Neural crest cell (in vitro differentiated cells): ENCODE measurements at regions not wholly inside any gene's neighbourhood (a gene's known extent, or its start where the extent isn't known, plus 50 kb on each side); places are given as distances from the start of the nearest gene placed in this dataset.

Experiments used
- DNase-seq: peaks from one replicate; pipeline ENCODE4 v3.0.0; 2021; ENCODE audit warnings: low read depth, mixed read lengths, low spot score
- H3K27ac Mint-ChIP-seq: one replicate; pipeline ENCODE4 v1.8.0; 2021; ENCODE audit warnings: mild to moderate bottlenecking, mixed read lengths; ENCODE audit not compliant: unreplicated experiment
- H3K27me3 Mint-ChIP-seq: 2 replicates; pipeline ENCODE4 v1.8.0; 2021; ENCODE audit warnings: low read depth, mild to moderate bottlenecking, mixed read lengths
- H3K36me3 Mint-ChIP-seq: 2 replicates; pipeline ENCODE4 v1.8.0; 2021; ENCODE audit warnings: low read depth, mild to moderate bottlenecking, mixed read lengths
- H3K4me1 Mint-ChIP-seq: 2 replicates; pipeline ENCODE4 v1.8.0; 2021; ENCODE audit warnings: mixed read lengths
- H3K4me3 Mint-ChIP-seq: one replicate; pipeline ENCODE4 v1.8.0; 2021; ENCODE audit warnings: mild to moderate bottlenecking, mixed read lengths
- H3K9me3 Mint-ChIP-seq: 2 replicates; pipeline ENCODE4 v1.8.0; 2021; ENCODE audit warnings: mixed read lengths
- TF ChIP-seq, protein P1 (sequence below): fragments of 200-600 bp; sonication (generic); conservative IDR thresholded peaks from 2 replicates; pipeline ENCODE4 v1.5.0; 2021; ENCODE audit warnings: antibody characterized with exemption, mild to moderate bottlenecking

DNA sequence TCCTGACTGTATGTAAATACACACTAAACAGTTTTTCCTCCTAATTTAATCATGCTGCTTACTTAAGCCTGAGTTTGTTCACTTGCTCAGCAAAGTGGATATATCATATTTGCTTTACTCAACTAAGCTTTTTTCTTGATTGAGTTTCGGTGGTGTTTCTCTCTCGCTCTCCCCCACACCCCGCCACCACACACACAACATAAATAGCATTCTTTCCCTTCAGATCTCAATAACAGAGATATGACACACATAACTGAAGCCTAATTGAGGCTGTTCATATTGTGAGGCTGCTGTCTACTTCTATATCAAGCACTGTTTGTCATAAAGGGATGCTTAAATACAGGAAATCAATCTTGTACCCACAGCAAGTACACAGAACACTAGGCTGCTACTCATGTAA lies 364.9 kb downstream of the FAT3 start:
- TF ChIP-seq, protein P1, sequence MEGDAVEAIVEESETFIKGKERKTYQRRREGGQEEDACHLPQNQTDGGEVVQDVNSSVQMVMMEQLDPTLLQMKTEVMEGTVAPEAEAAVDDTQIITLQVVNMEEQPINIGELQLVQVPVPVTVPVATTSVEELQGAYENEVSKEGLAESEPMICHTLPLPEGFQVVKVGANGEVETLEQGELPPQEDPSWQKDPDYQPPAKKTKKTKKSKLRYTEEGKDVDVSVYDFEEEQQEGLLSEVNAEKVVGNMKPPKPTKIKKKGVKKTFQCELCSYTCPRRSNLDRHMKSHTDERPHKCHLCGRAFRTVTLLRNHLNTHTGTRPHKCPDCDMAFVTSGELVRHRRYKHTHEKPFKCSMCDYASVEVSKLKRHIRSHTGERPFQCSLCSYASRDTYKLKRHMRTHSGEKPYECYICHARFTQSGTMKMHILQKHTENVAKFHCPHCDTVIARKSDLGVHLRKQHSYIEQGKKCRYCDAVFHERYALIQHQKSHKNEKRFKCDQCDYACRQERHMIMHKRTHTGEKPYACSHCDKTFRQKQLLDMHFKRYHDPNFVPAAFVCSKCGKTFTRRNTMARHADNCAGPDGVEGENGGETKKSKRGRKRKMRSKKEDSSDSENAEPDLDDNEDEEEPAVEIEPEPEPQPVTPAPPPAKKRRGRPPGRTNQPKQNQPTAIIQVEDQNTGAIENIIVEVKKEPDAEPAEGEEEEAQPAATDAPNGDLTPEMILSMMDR = no peak
- Mint-ChIP-seq H3K27ac (no peak overlapping the region), H3K9me3 (peaks cover 2% of the 10 kb centered on the region), H3K4me1 (peaks cover 14% of the 10 kb centered on the region), H3K27me3 (peaks cover 3% of the 10 kb centered on the region), H3K4me3 (no peak overlapping the region), H3K36me3 (no peaks in the 10 kb centered on the region)
- no peak for DNase-seq

DNA sequence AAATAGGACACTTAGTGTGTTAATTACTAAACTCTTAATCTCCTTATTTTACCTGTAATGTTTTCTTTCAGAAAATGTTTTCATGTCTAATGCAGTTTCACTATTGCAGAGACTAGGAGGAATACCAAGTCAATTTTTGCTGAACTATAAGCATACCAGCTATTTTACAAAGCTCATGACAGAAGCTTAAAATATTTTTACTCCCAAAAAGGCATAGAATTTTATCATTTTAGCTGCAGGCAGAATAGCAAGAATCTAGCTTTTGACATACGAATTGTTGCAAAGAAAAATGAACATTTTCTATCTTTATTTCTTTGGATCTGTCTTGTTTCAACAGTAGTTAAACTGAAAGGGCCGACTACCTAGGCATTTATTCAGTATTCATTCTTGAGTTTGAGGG lies 366.9 kb downstream of the FAT3 start:
- TF ChIP-seq, protein P1 = no peak
- Mint-ChIP-seq H3K27me3 (no peaks in the 10 kb centered on the region), H3K9me3 (peaks cover 2% of the 10 kb centered on the region), H3K36me3 (no peaks in the 10 kb centered on the region), H3K4me1 (peaks cover 25% of the 10 kb centered on the region), H3K27ac (no peak overlapping the region), H3K4me3 (no peak overlapping the region)
- DNase-seq = no peak

DNA sequence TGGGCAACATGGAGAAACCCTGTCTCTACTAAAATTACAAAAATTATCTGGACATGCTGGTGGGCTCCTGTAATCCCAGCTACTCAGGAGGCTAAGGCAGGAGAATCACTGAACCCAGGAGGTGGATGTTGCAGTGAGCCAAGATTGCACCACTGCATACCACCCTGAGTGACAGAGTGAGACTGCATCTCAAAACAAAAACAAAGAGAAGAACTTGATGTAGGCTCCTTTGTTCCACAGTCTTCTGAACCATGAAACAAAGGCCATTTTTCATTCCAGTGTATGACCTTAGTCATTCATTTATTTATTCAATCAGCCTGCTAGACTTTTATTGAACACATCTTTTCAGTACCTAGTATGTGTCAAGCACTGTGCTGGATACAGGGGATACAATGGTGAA lies 369.6 kb downstream of the FAT3 start:
- H3K4me1 Mint-ChIP-seq = peaks cover 16% of the 10 kb centered on the region
- no peaks in the 10 kb centered on the region for H3K27me3 Mint-ChIP-seq
- H3K4me3 Mint-ChIP-seq = no peak overlapping the region
- DNase-seq = no peak
- peaks cover 4% of the 10 kb centered on the region for H3K9me3 Mint-ChIP-seq
- H3K27ac Mint-ChIP-seq = no peak overlapping the region
- TF ChIP-seq, protein P1 = no peak
- no peaks in the 10 kb centered on the region for H3K36me3 Mint-ChIP-seq

DNA sequence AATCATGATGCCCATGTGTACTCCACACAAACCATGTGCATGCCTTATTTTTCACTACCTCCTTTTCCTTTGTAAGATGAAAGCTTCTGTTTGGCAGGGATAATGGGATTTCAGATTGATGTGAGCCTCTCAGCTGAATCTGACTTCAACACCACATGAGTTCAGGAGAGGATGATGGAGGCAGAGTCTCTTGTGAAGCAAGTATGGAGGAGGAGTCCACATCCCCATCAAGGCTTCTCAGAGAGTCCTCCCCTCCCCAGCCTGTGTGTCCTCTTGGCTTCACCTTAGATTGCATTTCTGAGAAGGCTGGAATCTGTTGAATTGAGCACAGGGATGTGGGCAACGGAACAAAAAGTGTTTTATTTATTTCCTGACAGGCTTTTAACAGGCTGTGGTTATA lies 370.4 kb downstream of the FAT3 start:
- no peak overlapping the region for H3K27ac Mint-ChIP-seq
- H3K4me3 Mint-ChIP-seq = no peak overlapping the region
- no peak for DNase-seq
- H3K27me3 Mint-ChIP-seq = no peaks in the 10 kb centered on the region
- TF ChIP-seq, protein P1 = no peak
- H3K4me1 Mint-ChIP-seq = peaks cover 16% of the 10 kb centered on the region
- peaks cover 4% of the 10 kb centered on the region for H3K9me3 Mint-ChIP-seq
- H3K36me3 Mint-ChIP-seq = no peaks in the 10 kb centered on the region

DNA sequence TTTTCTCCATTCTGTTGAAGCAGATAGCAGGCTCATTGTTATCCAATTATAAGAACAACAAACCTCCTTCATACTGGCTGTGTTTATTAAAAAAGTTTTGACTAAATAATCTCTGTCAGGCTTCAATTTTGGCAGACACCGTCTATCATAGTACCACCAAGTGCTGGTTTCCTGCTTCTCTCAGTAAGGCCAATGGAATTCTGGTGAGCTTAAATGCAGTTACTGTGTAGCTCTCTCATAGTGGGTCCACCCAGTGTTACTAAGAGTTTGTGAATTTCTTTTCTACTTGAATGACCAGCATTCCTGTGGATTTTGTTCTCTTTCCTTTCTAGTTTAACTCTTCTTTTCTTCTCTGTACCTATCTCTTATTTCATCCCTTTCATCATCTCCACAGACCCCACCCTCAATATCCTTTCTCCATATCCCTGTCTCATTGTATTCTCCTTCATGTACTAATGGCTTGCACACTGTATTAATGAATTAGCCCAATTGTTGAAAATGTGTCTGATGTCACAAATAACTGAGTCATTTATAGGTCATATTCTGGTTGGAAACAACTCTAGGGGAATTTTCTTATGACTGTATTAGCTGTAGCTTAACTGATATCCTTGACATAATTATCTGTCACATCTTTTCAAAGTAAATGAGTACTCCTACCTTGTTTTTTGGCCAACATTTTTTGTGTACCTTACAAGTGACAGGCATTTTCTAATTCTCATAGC lies 372.1 kb downstream of the FAT3 start:
- Mint-ChIP-seq H3K27me3 (no peaks in the 10 kb centered on the region), H3K9me3 (peaks cover 4% of the 10 kb centered on the region), H3K27ac (no peak overlapping the region), H3K36me3 (no peaks in the 10 kb centered on the region), H3K4me3 (no peak overlapping the region), H3K4me1 (peaks cover 16% of the 10 kb centered on the region)
- DNase-seq = no peak
- TF ChIP-seq, protein P1 = no peak
